HG02763 (cell line): ENCODE measurements at regions not wholly inside any gene's neighbourhood (a gene's known extent, or its start where the extent isn't known, plus 50 kb on each side); places are given as distances from the start of the nearest gene placed in this dataset.

Experiments
- ATAC-seq: cut with Tn5 transposase; IDR thresholded peaks from one replicate; pipeline ENCODE4 v1.9.1; 2021; ENCODE audit warnings: mild to moderate bottlenecking, moderate library complexity; ENCODE audit not compliant: unreplicated experiment

DNA sequence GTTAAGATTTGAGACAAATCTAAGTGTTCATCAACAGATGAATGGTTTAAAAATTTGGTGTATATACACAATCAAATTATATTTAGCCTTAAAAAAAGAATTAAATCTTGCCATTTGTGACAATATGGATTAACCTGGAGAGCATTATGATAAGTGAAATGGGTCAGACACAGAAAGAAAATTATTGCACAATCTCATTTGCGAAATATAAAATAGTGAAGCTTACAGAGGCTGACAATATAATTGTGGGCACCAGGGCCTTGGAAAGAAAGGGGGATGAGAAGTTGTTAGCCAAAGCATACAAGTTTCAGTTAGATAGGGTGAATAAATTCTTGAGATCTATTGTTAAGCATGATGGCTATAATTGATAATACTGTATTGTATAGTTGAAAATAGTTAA lies 883.0 kb downstream of the TECRL start:
- no peak for ATAC-seq

- no peak for ATAC-seq
Measured at GRCh38 chr4:63524764-63525163, 884.5 kb downstream of the TECRL start.

GRCh38 chr4:63505714-63506460 lies 903.4 kb downstream of the TECRL start:
- ATAC-seq = no peak

DNA sequence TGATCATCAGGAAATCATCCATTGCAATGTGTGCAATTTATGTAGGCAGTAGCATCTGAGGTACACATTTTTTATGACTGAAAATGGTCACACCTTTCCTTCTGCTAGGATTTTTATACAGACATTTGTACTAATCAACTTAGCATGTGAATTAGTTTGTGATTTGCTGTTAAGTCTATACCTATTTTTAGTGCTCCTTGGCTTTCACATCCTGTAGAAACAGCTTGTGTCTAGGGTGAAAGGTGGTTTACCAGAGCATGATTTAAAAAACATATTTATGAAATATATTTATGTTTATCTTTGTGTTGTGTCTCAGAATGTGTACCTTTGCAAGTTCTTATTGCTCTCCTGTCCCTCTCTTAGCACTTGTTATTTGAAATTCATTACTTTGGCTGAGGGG lies 916.0 kb downstream of the TECRL start:
- no peak for ATAC-seq

GRCh38 chr4:63492515-63492914 lies 916.7 kb downstream of the TECRL start:
- ATAC-seq = no peak

- ATAC-seq = no peak
Measured at GRCh38 chr4:63464393-63464792, 944.9 kb downstream of the TECRL start.

- no peak for ATAC-seq
Measured at GRCh38 chr4:63460075-63460474, 949.2 kb downstream of the TECRL start.

GRCh38 chr4:63459329-63459728 lies 949.9 kb downstream of the TECRL start:
- ATAC-seq = no peak

GRCh38 chr4:63458010-63458409 lies 951.2 kb downstream of the TECRL start:
- ATAC-seq = no peak

GRCh38 chr4:63440236-63440635 lies 969.0 kb downstream of the TECRL start:
- no peak for ATAC-seq

GRCh38 chr4:63430105-63430504 lies 979.1 kb downstream of the TECRL start:
- no peak for ATAC-seq

DNA sequence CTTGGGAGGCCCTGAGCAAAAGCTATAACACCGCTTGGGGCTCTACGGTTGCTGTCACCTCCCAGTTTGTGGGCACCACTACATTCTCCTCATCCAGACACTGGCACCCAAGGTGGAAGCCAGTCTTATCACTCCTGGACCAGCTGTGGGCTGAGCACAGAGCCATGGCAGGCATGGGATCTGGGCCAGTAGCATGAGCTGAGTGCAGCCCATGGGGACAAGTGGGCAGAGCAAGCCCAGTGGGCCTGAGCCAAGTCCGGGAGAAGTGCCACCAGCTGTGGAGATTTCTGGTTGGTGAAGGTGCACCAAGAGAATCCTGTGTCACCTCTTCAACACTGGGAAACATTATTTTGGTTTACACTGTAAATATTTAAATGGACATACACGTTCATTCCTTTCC lies 1013.0 kb downstream of the TECRL start:
- no peak for ATAC-seq

GRCh38 chr4:63393544-63393943 lies 1015.7 kb downstream of the TECRL start:
- ATAC-seq = no peak

GRCh38 chr4:63379750-63380522 lies 1029.3 kb downstream of the TECRL start:
- ATAC-seq = no peak

GRCh38 chr4:63371001-63371400 lies 1038.2 kb downstream of the TECRL start:
- ATAC-seq = no peak

DNA sequence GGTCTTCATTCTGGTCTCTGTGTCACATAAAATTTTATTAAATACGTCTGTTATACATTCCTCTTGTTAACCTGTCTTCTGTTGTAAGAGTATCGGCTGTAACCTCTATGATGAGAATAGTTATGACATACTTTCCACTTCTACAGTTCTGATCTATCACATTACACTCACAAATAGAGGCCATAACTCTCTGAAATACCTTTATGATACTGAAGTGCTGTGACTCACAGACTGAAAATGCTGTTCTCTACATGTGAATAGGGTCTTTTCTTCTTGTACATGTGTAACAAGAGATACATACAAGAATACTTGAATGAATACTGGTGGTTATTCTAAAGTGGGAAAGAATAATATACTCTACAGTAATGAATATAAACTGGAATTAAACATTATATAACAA lies 1047.6 kb downstream of the TECRL start:
- ATAC-seq = no peak

GRCh38 chr4:63361066-63361465 lies 1048.2 kb downstream of the TECRL start:
- ATAC-seq = no peak

DNA sequence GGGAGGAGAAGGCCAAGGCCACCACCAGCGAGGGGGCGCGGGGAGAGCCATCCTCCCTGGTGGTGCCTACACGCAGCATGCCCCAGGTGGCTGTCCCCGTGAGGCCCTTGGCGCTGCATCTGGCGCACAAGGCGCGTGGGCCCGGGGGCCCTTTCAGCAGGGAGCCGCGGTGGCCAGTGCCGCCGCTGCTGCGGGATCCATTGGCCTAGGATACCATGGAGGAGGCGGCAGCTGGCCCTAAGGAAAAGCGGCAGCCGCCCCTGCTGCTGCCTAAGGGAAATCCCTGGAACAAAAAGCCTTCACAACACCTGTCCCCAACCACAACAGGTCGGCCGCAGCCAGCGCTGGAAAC lies 1059.6 kb downstream of the TECRL start:
- no peak for ATAC-seq

- ATAC-seq = no peak
Measured at GRCh38 chr4:63348735-63349673, 1060.2 kb downstream of the TECRL start.

- no peak for ATAC-seq
Measured at GRCh38 chr4:63325140-63325539, 1084.1 kb downstream of the TECRL start.

GRCh38 chr4:63316633-63317032 lies 1092.6 kb downstream of the TECRL start:
- no peak for ATAC-seq
